NCI-H2171 (cell line): ENCODE measurements at regions not wholly inside any gene's neighbourhood (a gene's known extent, or its start where the extent isn't known, plus 50 kb on each side); places are given as distances from the start of the nearest gene placed in this dataset.

ENCODE experiments used
- DNase-seq: peaks from one replicate; lab custom pipeline; 2025; lab: John Stamatoyannopoulos, UW

GRCh38 chr5:27598576-27598975 lies 560.2 kb upstream of the CDH9 start:
- DNase-seq = no peak

DNA sequence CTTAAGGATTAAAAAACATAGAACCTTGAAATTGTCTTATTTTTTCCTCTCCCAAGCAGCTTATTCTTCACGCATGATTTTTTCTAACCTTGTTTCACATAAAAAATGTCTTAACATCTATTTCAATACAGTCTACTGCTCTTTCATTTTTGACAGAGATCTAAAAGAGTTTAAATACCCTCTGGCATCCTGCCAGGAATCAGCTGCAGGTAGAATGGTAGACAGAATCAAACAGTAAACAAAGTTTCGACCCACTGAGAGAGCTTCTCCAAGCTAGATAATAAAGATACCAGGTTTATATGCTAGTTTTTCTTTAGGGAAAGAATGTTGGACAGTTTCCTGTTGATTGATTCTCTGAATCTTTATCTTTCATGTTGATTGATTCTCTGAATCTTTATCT lies 555.8 kb upstream of the CDH9 start:
- no peak for DNase-seq

- no peak for DNase-seq
Measured at GRCh38 chr5:27592231-27592630, 553.8 kb upstream of the CDH9 start.

GRCh38 chr5:27590503-27590902 lies 552.1 kb upstream of the CDH9 start:
- DNase-seq = no peak

DNA sequence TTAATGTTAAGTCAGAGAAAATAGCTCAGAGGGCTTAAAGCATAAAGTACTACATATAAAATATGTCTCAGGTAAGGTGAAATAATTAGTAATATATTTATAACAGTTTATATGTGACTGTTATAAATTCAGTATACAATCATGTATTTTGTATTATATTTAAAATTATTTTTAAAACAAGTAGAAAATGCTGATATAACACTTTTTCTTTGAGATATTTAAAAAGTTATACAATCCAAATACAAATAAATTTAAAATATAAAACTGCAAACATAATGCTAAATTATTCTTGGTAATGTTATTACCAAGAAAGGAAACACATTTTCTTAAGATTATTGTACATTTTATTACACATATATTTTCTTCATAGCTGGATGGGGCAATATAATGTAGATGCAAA lies 539.9 kb upstream of the CDH9 start:
- no peak for DNase-seq

- DNase-seq = no peak
Measured at GRCh38 chr5:27571681-27572080, 533.3 kb upstream of the CDH9 start.

DNA sequence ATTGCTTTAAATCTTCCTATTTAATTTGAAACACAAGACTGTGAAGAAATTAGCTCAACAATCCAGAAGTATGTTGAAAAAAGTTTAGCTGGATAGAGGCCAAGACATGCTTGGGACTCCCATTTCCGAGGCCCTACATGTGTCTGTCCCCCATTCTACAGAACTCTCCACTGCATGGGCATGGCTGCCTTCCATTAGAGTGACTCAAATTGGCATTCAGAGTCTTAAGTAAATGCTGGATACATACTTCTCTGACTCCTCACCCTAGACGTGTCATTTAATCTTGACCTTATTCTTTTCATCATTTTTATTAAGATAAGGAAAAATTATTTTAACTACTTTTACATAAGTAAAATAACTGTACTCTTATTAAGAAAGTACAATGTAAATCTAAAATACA lies 530.4 kb upstream of the CDH9 start:
- DNase-seq = no peak

- DNase-seq = no peak
Measured at GRCh38 chr5:27561408-27561807, 523.0 kb upstream of the CDH9 start.

- no peak for DNase-seq
Measured at GRCh38 chr5:27548484-27548883, 510.1 kb upstream of the CDH9 start.

- DNase-seq = no peak
Measured at GRCh38 chr5:27535031-27535557, 496.7 kb upstream of the CDH9 start.

DNA sequence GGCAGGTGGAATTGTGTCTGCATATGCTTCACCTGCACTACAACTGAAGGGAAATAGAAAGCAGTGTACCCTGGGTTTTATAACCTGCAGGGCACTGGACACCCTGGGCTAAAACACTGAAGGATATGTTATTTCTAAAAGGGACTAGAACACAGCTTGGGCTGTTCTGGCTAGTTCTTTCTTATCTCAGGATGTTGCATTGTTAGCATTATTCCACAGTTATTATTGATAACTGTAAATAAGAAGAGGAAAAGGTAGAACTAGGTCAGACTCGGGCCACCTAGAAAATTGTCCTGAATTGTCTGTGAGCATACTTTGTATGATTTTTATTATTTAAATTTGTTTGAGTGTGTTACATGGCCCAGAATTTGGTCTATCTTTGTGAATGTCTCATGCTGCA lies 493.9 kb upstream of the CDH9 start:
- DNase-seq = no peak

DNA sequence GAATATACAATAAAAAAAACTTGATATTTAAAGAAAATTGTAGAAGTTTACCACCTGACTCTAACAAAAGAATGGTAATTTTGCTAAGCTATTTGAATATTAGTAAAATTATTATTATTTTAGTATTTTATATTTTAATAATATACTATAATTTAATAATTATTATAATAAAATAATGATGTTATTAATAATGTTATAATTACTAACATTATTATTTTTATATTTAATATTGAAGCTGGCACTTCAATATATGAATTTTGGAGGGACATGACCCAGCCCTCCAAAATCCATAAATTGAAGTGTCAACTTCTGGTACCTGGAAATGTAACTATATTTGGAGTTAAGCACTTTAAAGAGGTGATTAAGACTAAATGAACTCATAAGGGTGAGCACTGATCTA lies 486.1 kb upstream of the CDH9 start:
- DNase-seq = no peak

DNA sequence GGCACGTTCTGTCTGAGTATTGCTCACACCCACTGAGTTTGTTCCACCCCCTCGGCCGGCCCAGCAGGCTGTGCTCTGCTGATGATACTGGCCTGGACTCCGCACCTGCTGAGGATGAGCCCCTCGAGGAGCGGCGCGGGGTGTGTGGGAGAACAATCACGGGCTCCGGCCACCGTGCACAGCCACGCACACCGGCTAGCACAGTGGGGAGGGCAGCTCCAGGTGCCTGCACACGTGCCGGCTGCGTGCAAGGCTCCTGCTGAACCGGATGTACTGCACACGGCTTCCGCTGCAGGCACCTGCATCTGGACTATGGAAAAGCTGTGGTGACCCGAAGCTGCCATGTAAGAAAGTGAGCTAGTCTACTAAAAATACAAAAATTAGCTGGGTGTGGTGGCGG lies 485.2 kb upstream of the CDH9 start:
- DNase-seq = no peak

DNA sequence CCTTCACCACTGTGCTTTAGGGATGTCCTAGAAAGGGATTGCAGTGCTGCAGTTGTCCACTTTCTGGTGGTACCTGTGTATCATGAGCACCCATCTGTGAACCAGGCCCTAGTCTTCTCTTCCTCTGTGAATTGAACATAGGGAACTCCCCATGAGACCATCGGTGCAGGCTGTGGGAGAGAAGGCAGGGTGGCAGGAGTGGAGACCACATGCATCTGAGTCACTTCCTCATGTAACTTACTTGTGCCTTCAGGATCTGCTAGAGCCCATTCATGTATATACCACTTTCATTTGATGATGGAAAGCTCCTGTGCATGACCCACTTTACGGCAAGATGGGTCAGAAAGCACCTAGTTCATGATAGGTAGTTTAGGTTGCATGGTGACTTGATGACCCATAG lies 478.1 kb upstream of the CDH9 start:
- no peak for DNase-seq

- DNase-seq = no peak
Measured at GRCh38 chr5:27511061-27511460, 472.7 kb upstream of the CDH9 start.

DNA sequence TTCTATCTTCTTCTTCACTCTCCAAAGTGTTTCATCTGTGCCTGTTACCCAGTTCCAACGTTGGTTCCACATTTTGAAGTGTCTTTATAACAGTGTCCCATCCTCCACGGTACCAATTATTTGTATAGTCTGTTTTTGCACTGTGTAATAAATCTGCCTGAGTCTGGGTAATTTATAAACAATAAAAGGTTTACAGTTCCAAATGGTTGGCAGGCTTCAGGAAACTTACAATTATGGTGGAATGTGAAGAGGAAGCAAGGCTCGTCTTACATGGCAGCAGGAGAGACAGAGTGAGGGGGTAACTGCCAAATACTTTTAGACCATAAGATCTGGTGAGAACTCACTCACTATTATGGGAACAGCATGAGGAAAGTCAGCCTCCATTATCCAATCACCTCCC lies 465.4 kb upstream of the CDH9 start:
- DNase-seq = no peak

GRCh38 chr5:27502236-27502635 lies 463.9 kb upstream of the CDH9 start:
- DNase-seq = no peak

- DNase-seq = no peak
Measured at GRCh38 chr5:27497491-27497890, 459.1 kb upstream of the CDH9 start.

DNA sequence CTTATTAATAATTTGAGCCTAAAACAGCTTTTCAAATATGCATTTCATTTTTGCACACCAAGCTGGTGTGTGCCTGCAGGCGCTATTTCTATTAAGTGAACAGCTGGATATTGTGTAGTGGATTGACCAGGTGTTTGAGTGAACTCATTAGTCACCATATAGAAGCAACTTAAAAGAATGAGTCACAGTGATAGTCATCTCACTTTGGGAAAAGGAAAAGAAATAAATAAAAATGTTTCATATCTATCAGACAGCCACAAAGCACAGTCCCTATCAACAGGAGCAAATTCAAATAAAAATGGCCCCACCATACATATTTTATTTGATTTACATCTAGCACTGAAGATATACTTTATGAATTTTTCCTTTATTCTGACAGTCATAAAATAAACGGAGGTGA lies 456.5 kb upstream of the CDH9 start:
- no peak for DNase-seq

- DNase-seq = no peak
Measured at GRCh38 chr5:27491746-27492439, 453.5 kb upstream of the CDH9 start.

GRCh38 chr5:27491047-27491446 lies 452.7 kb upstream of the CDH9 start:
- no peak for DNase-seq

GRCh38 chr5:27489701-27490100 lies 451.3 kb upstream of the CDH9 start:
- DNase-seq = no peak

GRCh38 chr5:27482663-27483062 lies 444.3 kb upstream of the CDH9 start:
- no peak for DNase-seq

DNA sequence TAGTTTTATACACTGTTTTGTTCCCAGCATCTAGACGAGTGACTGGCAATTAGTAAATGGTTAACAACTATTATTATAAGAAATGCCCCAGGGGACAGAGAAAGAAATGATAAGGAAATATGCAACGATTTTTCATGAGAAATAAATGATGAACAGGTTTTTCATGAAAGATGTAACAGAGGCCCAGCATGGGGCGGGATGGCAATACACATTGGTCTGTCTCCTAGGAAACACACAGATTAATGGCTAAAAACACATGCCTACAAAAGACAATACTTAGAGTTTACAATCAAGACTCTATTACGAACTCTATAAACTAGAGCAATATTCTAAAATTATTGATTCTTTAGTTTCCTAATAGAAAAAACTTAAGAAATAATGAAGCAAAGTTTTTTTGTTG lies 441.5 kb upstream of the CDH9 start:
- DNase-seq = no peak
